Stimulated activated CD4-positive, alpha-beta T cell treated with anti-CD3 and anti-CD28 coated beads, TNF-alpha, amount 100 ng/mL, for 24 hours (primary cell): ENCODE measurements at regions not wholly inside any gene's neighbourhood (a gene's known extent, or its start where the extent isn't known, plus 50 kb on each side); places are given as distances from the start of the nearest gene placed in this dataset.

ENCODE experiments used
- DNase-seq, 3 experiments: peaks; one replicate each; pipeline ENCODE4 v3.0.0-alpha.2; 2020; ENCODE audit warnings: low read depth in 3 of 3

GRCh38 chr1:157289424-157290105 lies 151.4 kb upstream of the ETV3 start:
- no peak for DNase-seq

GRCh38 chr1:157288996-157289395 lies 150.8 kb upstream of the ETV3 start:
- DNase-seq = no peak

GRCh38 chr1:157288492-157288891 lies 150.3 kb upstream of the ETV3 start:
- no peak for DNase-seq

GRCh38 chr1:157288006-157288405 lies 149.8 kb upstream of the ETV3 start:
- DNase-seq = no peak

- no peak for DNase-seq
These were observed 149.3 kb upstream of the ETV3 start for GRCh38 chr1:157287462-157287861.

- no peak for DNase-seq
These were observed 148.6 kb upstream of the ETV3 start for GRCh38 chr1:157286646-157287420.

- no peak for DNase-seq
These were observed 147.9 kb upstream of the ETV3 start for GRCh38 chr1:157286096-157286495.

GRCh38 chr1:157284451-157284850 lies 146.3 kb upstream of the ETV3 start:
- DNase-seq = no peak

- DNase-seq = no peak
These were observed 141.6 kb upstream of the ETV3 start for GRCh38 chr1:157279802-157280140.

- no peak for DNase-seq
These were observed 141.1 kb upstream of the ETV3 start for GRCh38 chr1:157279138-157279801.

GRCh38 chr1:157278383-157279137 lies 140.4 kb upstream of the ETV3 start:
- no peak for DNase-seq

- no peak for DNase-seq
These were observed 139.7 kb upstream of the ETV3 start for GRCh38 chr1:157277913-157278312.

GRCh38 chr1:157277281-157277680 lies 139.1 kb upstream of the ETV3 start:
- no peak for DNase-seq

GRCh38 chr1:157274698-157275534 lies 136.7 kb upstream of the ETV3 start:
- no peak for DNase-seq

GRCh38 chr1:157272729-157273524 lies 134.7 kb upstream of the ETV3 start:
- no peak for DNase-seq

- DNase-seq = no peak
These were observed 134.1 kb upstream of the ETV3 start for GRCh38 chr1:157272264-157272663.

- DNase-seq = no peak
These were observed 132.6 kb upstream of the ETV3 start for GRCh38 chr1:157270705-157271274.

- DNase-seq = no peak
These were observed 131.6 kb upstream of the ETV3 start for GRCh38 chr1:157269656-157270375.

GRCh38 chr1:157262891-157263290 lies 124.7 kb upstream of the ETV3 start:
- no peak for DNase-seq
